Bronchial epithelial cell (primary cell): ENCODE measurements at regions not wholly inside any gene's neighbourhood (a gene's known extent, or its start where the extent isn't known, plus 50 kb on each side); places are given as distances from the start of the nearest gene placed in this dataset.
"Not testable (repeated sequence)": the region's sequence is repeated elsewhere in the genome, so short reads cannot be mapped to it uniquely, and the experiment has no call there.

Source experiments
- DNase-seq: peaks from one replicate; pipeline ENCODE4 v3.0.0-alpha.2; 2010; ENCODE audit warnings: low read depth
- FAIRE-seq: peaks from 2 replicates; lab custom pipeline; 2011; peaks lifted over from hg19 to GRCh38; lab: Jason Lieb, UNC
- H3K27me3 ChIP-seq: 2 replicates; pipeline ENCODE4 v1.5.1; 2011; ENCODE audit warnings: low read length; ENCODE audit not compliant: control insufficient read depth, insufficient read depth
- H3K36me3 ChIP-seq: 2 replicates; pipeline ENCODE4 v1.5.1; 2011; ENCODE audit warnings: low read length; ENCODE audit not compliant: control insufficient read depth, insufficient read depth
- H3K4me3 ChIP-seq: 2 replicates; pipeline ENCODE4 v1.5.1; 2011; ENCODE audit warnings: mild to moderate bottlenecking, low read depth, low read length, control low read depth
- TF ChIP-seq, protein P1 (sequence below): IDR thresholded peaks from 2 replicates; pipeline ENCODE4 v1.5.1; 2011; ENCODE audit warnings: mild to moderate bottlenecking, moderate library complexity, low read length, control low read depth, inconsistent platforms; ENCODE audit not compliant: insufficient read depth, severe bottlenecking

DNA sequence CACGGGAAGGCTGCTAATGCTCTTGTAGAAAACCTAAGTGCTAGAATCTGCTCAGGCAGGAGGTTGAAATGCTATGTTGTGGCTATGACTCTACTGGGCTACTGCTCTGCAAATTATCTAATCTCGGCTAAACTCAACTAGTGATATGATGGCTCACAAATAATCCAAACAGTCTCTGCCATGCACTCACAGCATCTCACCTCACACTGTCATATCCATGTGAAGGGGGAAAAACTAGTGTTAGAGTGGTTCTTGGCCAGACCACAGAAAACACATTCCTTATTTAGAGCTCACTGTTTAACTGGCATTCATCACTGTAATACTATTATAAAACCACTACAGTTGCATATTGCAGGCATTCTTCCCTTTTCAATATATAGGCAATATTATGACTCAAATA, 81.8 kb upstream of the DST start:
- Histone ChIP-seq H3K36me3 (no peaks in the 10 kb centered on the region), H3K27me3 (no peaks in the 10 kb centered on the region), H3K4me3 (no peak overlapping the region)
- FAIRE-seq (no peak), DNase-seq (no peak)
- TF ChIP-seq, protein P1, sequence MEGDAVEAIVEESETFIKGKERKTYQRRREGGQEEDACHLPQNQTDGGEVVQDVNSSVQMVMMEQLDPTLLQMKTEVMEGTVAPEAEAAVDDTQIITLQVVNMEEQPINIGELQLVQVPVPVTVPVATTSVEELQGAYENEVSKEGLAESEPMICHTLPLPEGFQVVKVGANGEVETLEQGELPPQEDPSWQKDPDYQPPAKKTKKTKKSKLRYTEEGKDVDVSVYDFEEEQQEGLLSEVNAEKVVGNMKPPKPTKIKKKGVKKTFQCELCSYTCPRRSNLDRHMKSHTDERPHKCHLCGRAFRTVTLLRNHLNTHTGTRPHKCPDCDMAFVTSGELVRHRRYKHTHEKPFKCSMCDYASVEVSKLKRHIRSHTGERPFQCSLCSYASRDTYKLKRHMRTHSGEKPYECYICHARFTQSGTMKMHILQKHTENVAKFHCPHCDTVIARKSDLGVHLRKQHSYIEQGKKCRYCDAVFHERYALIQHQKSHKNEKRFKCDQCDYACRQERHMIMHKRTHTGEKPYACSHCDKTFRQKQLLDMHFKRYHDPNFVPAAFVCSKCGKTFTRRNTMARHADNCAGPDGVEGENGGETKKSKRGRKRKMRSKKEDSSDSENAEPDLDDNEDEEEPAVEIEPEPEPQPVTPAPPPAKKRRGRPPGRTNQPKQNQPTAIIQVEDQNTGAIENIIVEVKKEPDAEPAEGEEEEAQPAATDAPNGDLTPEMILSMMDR, result no peak

DNA sequence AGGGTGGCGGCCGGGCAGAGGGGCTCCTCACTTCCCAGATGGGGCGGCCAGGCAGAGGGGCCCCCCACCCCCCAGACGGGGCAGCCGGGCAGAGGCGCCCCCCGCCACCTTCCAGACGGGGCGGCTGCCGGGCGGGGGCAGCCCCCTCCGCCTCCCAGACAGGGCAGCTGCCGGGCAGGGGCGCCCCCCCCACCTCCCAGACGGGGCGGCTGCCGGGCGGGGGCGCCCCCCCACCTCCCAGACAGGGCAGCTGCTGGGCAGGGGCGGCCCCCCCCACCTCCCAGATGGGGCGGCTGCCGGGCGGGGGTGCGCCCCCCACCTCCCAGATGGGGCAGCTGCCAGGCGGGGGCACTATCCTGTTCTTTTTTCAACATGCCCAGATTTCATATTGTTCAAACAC, 78.2 kb upstream of the DST start:
- H3K36me3 ChIP-seq, result no peaks in the 10 kb centered on the region
- no peaks in the 10 kb centered on the region for H3K27me3 ChIP-seq
- FAIRE-seq (no peak), DNase-seq (no peak)
- TF ChIP-seq, protein P1, result no peak
- no peak overlapping the region for H3K4me3 ChIP-seq

DNA sequence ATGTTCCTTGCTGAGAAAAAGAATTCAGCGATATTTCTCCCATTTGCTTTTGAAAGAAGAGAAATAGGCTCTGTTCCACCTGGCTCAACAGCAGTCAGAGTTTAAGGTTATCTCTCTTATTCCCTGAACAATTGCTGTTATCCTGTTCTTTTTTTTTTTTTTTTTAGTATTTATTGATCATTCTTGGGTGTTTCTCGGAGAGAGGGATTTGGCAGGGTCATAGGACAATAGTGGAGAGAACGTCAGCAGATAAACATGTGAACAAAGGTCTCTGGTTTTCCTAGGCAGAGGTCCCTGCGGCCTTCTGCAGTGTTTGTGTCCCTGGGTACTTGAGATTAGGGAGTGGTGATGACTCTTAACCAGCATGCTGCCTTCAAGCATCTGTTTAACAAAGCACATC, 77.5 kb upstream of the DST start:
- H3K4me3 ChIP-seq, FAIRE-seq, H3K36me3 ChIP-seq, H3K27me3 ChIP-seq, DNase-seq: not testable (repeated sequence)

DNA sequence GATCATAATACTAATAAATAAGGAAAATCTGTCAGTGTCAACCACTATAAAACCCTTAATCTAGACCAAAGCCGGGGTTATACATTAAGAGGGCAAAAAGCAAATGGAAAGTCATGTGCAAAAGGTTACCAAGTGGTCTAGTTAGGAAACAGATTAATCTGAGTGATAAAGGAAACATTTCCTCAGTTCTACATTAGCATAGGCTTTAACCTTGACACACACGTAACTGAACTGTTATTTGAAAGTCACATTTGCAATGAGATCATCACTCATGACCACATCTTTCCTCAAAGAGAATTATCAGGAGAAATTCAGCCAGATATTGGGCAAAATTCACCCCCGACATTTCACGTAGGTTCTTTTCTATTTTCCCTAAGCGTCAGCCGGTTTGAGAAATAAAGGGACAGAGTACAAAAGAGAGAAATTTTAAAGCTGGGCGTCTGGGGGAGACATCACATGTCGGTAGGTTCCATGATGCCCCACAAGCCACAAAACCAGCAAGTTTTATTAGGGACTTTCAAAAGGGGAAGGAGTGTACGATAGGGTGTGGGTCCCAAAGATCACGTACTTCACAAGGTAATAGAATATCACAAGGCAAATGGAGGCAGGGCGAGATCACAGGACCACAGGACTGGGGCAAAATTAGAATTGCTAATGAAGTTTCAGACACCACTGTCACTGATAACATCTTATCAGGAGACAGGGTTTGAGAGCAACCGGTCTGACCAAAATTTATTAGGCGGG, 76.8 kb upstream of the DST start:
- H3K27me3 ChIP-seq, H3K36me3 ChIP-seq, DNase-seq, H3K4me3 ChIP-seq, FAIRE-seq: not testable (repeated sequence)

DNA sequence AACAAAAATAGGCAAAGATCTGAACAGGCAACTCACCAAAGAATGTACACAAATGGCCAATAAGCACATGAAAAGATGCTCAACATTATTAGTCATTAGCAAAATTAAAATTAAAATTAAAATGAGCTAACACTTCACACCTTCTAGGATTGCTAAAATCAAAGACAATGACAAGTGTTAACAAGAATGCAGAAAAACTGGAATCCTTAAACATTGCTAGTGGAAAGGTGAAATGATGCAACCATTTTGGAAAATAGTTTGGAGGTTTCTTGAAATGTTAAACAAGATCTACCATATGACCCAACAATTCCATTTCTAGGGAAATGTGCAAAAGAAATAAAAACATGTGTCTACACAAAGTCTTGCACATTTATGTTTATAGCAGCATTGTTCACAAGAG, 75.5 kb upstream of the DST start:
- FAIRE-seq (no peak), DNase-seq (peak; percentile 79)
- Histone ChIP-seq H3K27me3 (no peaks in the 10 kb centered on the region), H3K36me3 (no peaks in the 10 kb centered on the region), H3K4me3 (no peak overlapping the region)
- TF ChIP-seq, protein P1, result no peak

DNA sequence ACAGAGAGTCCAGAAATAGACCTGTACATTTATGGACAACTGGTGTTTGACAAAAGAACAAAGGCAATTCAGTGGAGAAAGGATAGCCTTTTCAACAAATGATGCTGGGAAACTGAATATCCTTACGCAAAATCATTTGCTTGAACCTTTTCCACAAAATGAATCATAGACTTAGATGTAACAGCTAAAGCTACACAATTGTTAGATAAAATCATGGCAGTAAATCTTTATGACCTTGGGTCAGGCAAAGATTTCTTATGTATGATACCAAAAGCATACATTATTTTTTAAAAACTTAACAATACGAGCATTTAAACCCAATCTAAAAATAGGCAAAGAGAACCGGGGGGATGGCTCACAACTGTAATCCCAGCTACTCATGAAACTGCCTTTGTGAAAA, 73.5 kb upstream of the DST start:
- Histone ChIP-seq H3K4me3 (no peak overlapping the region), H3K36me3 (no peaks in the 10 kb centered on the region), H3K27me3 (no peaks in the 10 kb centered on the region)
- DNase-seq, result no peak
- TF ChIP-seq, protein P1, result no peak
- no peak for FAIRE-seq

DNA sequence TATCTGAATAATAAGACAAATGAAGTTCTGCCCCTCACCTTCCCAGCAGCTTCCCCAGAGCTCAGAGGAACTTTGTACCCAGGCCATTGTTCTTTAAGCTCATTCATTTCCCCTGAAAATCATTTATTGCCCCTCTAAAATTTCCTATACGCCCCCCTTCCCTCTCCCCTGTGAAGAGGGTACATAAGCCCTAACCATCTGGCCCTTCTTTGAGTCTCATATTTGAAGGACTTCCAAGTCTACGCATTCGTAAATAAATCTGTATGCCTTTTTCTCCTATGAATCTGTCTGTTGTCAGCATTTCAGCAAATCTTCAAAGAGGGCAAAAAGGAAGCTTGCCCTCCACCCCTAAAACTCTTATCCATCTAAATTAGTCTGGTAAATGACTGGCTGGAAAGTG, 73.1 kb upstream of the DST start:
- DNase-seq, result no peak
- Histone ChIP-seq H3K4me3 (no peak overlapping the region), H3K27me3 (no peaks in the 10 kb centered on the region), H3K36me3 (no peaks in the 10 kb centered on the region)
- FAIRE-seq, result no peak
- TF ChIP-seq, protein P1, result no peak
